ENCODE measurements at regions not wholly inside any gene's neighbourhood (a gene's known extent, or its start where the extent isn't known, plus 50 kb on each side); places are given as distances from the start of the nearest gene placed in this dataset.

GRCh38 chr4:110840221-110840654 lies 217.4 kb upstream of the PITX2 start:
- Histone ChIP-seq H3K18ac (ENCODE audit: extremely low read depth, low read length) (no peak overlapping the region), H3K9ac (replicated peaks in 1 of 4; ENCODE audit: extremely low read depth in 1 of 4, low read depth in 3 of 4, low read length in 3 of 4) (no peak overlapping the region), H2AFZ (ENCODE audit: low read length) (no peak overlapping the region), H3K4ac (replicated peaks; ENCODE audit: insufficient read length, low read depth, low read length) (no peak overlapping the region), H3K79me1 (ENCODE audit: low read depth, low read length) (no peaks in the 10 kb centered on the region), H3K79me2 (ENCODE audit: control insufficient read depth in 1 of 2, insufficient read depth in 2 of 2, low read length in 2 of 2) (no peaks in the 10 kb centered on the region), H4K91ac (replicated peaks; ENCODE audit: insufficient read length, low read length) (no peak overlapping the region), H3K14ac (ENCODE audit: insufficient read length) (no peak overlapping the region), H2BK12ac (ENCODE audit: low read depth, low read length) (no peak overlapping the region), H3K4me2 (ENCODE audit: insufficient read depth in 1 of 2, low read depth in 2 of 2, low read length in 2 of 2) (no peak overlapping the region), H3K27me3 (replicated peaks in 1 of 4; ENCODE audit: control insufficient read depth in 3 of 4, extremely low read depth in 1 of 4, insufficient read depth in 3 of 4, low read length in 3 of 4) (no peaks in the 10 kb centered on the region), H2BK120ac (replicated peaks; ENCODE audit: low read depth, low read length) (no peak overlapping the region), H3K23ac (ENCODE audit: insufficient read length) (no peak overlapping the region), H2BK5ac (ENCODE audit: low read depth, low read length) (no peak overlapping the region), H4K5ac (ENCODE audit: insufficient read length, low read depth, low read length) (no peak overlapping the region), H3K36me3 (ENCODE audit: control insufficient read depth in 2 of 4, insufficient read depth in 4 of 4, low read length in 3 of 4) (no peaks in the 10 kb centered on the region), H2AK5ac (ENCODE audit: low read depth, low read length) (no peak overlapping the region), H3K23me2 (ENCODE audit: low read depth, low read length) (no peaks in the 10 kb centered on the region), H3K4me3 (ENCODE audit: extremely low read depth in 1 of 4, insufficient read depth in 2 of 4, low read depth in 3 of 4, low read length in 4 of 4) (no peak overlapping the region), H3K9me3 (ENCODE audit: insufficient read depth in 2 of 2, low read depth in 1 of 2, low read length in 1 of 2) (no peaks in the 10 kb centered on the region), H3K27ac (ENCODE audit: low read depth, low read length) (no peak overlapping the region), H2BK20ac (ENCODE audit: low read length) (no peak overlapping the region), H3K4me1 (replicated peaks in 1 of 4; ENCODE audit: control insufficient read depth in 3 of 4, insufficient read depth in 4 of 4, low read length in 3 of 4) (peaks cover 0 to 4% (median 1%) of the 10 kb centered on the region in 4 experiments; a peak in 3 of 7 replicates), H2BK15ac (ENCODE audit: low read length) (no peak overlapping the region), H4K8ac (ENCODE audit: extremely low read depth, insufficient read depth, low read length) (no peak overlapping the region), H3K56ac (replicated peaks; ENCODE audit: insufficient read length, low read depth, low read length) (no peak overlapping the region), H4K20me1 (replicated peaks in 1 of 2; ENCODE audit: control insufficient read depth in 1 of 2, insufficient read depth in 2 of 2, low read length in 2 of 2) (no peaks in the 10 kb centered on the region)
- DNase-seq (ENCODE audit: low read depth in 1 of 2, low spot score in 2 of 2): no peak
- FAIRE-seq: no peak
- 86% methylated on average over 2 of the region's 2 CpGs; no CpG with 5 or more reads in 1 of the 2 experiments for WGBS, 2 experiments (ENCODE audit: extremely low coverage in 1 of 2, insufficient coverage in 1 of 2, insufficient read length in 1 of 2, insufficient replicate concordance in 2 of 2, low coverage in 1 of 2, low lambda C conversion rate in 2 of 2, missing lambda C conversion rate in 1 of 2)
- POLR2A ChIA-PET (ENCODE audit: partially characterized antibody): no interaction called here
- CTCF ChIA-PET (ENCODE audit: partially characterized antibody): no interaction called here
- TF ChIP-seq MAX (IDR thresholded peaks at IDR 0.05): no peak
- TF ChIP-seq TCF12 (IDR thresholded peaks at IDR 0.05; ENCODE audit: low read depth, low read length): no peak
- no peak for TF ChIP-seq TAF1 (IDR thresholded peaks at IDR 0.05; ENCODE audit: low read depth, low read length)
- TF ChIP-seq SUZ12 (IDR thresholded peaks at IDR 0.05; ENCODE audit: low read length): no peak
- TF ChIP-seq, protein P1, sequence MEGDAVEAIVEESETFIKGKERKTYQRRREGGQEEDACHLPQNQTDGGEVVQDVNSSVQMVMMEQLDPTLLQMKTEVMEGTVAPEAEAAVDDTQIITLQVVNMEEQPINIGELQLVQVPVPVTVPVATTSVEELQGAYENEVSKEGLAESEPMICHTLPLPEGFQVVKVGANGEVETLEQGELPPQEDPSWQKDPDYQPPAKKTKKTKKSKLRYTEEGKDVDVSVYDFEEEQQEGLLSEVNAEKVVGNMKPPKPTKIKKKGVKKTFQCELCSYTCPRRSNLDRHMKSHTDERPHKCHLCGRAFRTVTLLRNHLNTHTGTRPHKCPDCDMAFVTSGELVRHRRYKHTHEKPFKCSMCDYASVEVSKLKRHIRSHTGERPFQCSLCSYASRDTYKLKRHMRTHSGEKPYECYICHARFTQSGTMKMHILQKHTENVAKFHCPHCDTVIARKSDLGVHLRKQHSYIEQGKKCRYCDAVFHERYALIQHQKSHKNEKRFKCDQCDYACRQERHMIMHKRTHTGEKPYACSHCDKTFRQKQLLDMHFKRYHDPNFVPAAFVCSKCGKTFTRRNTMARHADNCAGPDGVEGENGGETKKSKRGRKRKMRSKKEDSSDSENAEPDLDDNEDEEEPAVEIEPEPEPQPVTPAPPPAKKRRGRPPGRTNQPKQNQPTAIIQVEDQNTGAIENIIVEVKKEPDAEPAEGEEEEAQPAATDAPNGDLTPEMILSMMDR (IDR thresholded peaks at IDR 0.05; ENCODE audit: control extremely low read depth in 1 of 3, insufficient read depth in 1 of 3, low read depth in 1 of 3, low read length in 3 of 3): no peak
- no peak for TF ChIP-seq POLR2A (IDR thresholded peaks at IDR 0.05; ENCODE audit: control extremely low read depth in 1 of 2, low read depth in 2 of 2, low read length in 2 of 2)
- TF ChIP-seq SIRT6 (IDR thresholded peaks at IDR 0.05; ENCODE audit: low read length): no peak
- no peak for TF ChIP-seq GTF2F1 (IDR thresholded peaks at IDR 0.05; ENCODE audit: borderline replicate concordance, low read depth, low read length)
- no peak for TF ChIP-seq CTBP2 (IDR thresholded peaks at IDR 0.05; ENCODE audit: borderline replicate concordance, insufficient read depth, insufficient read length, low read length)
- TF ChIP-seq JUN (IDR thresholded peaks at IDR 0.05; ENCODE audit: low read depth, low read length): no peak
- no peak for TF ChIP-seq RNF2 (IDR thresholded peaks at IDR 0.05; ENCODE audit: borderline replicate concordance, low read depth, low read length, missing control alignments, poor library complexity, severe bottlenecking)
